Fibroblast of skin of left biceps (primary cell): ENCODE measurements at regions not wholly inside any gene's neighbourhood (a gene's known extent, or its start where the extent isn't known, plus 50 kb on each side); places are given as distances from the start of the nearest gene placed in this dataset.
A peak's percentile ranks its signal among the peaks of the same experiment; 100 is the strongest.

Source experiments
- DNase-seq, 2 experiments: peaks; one replicate each; pipeline ENCODE4 v3.0.0-alpha.2; 2013; ENCODE audit warnings: low read depth in 2 of 2

GRCh38 chr1:56190806-56191365 is 388.5 kb downstream of the PLPP3 start:
- DNase-seq, result peak; percentile 70 to 71

- DNase-seq, result no peak
Measured at GRCh38 chr1:56189946-56190805, 389.2 kb downstream of the PLPP3 start.

GRCh38 chr1:56189454-56189853 is 389.9 kb downstream of the PLPP3 start:
- no peak for DNase-seq

GRCh38 chr1:56188855-56189254 is 390.5 kb downstream of the PLPP3 start:
- no peak for DNase-seq

- DNase-seq, result no peak
Measured at GRCh38 chr1:56188221-56188620, 391.1 kb downstream of the PLPP3 start.

- DNase-seq, result no peak
Measured at GRCh38 chr1:56187405-56187804, 392.0 kb downstream of the PLPP3 start.

- DNase-seq, result no peak
Measured at GRCh38 chr1:56185493-56185892, 393.9 kb downstream of the PLPP3 start.

GRCh38 chr1:56183151-56183550 is 396.2 kb downstream of the PLPP3 start:
- DNase-seq, result no peak

- no peak for DNase-seq
Measured at GRCh38 chr1:56180520-56181190, 398.7 kb downstream of the PLPP3 start.

GRCh38 chr1:56179543-56179942 is 399.8 kb downstream of the PLPP3 start:
- no peak for DNase-seq

GRCh38 chr1:56175211-56175610 is 404.2 kb downstream of the PLPP3 start:
- DNase-seq, result no peak

GRCh38 chr1:56174176-56174885 is 405.0 kb downstream of the PLPP3 start:
- DNase-seq, result no peak

GRCh38 chr1:56173736-56174135 is 405.6 kb downstream of the PLPP3 start:
- DNase-seq, result no peak

GRCh38 chr1:56171670-56172069 is 407.7 kb downstream of the PLPP3 start:
- no peak for DNase-seq

- no peak for DNase-seq
Measured at GRCh38 chr1:56170784-56171320, 408.5 kb downstream of the PLPP3 start.

- no peak for DNase-seq
Measured at GRCh38 chr1:56169856-56170255, 409.5 kb downstream of the PLPP3 start.

GRCh38 chr1:56168176-56168575 is 411.2 kb downstream of the PLPP3 start:
- DNase-seq, result no peak

- no peak for DNase-seq
Measured at GRCh38 chr1:56167596-56167995, 411.8 kb downstream of the PLPP3 start.

GRCh38 chr1:56160773-56161315 is 418.5 kb downstream of the PLPP3 start:
- DNase-seq, result no peak

GRCh38 chr1:56156971-56157876 is 422.1 kb downstream of the PLPP3 start:
- no peak for DNase-seq

GRCh38 chr1:56153276-56153675 is 426.1 kb downstream of the PLPP3 start:
- DNase-seq, result no peak
